H9 (cell line): ENCODE measurements at regions not wholly inside any gene's neighbourhood (a gene's known extent, or its start where the extent isn't known, plus 50 kb on each side); places are given as distances from the start of the nearest gene placed in this dataset.

Experiments
- DNase-seq: peaks from one replicate; pipeline ENCODE4 v3.0.0-alpha.2; 2017
- H2AFZ ChIP-seq: one replicate; pipeline ENCODE4 v1.6.1; 2013; ENCODE audit warnings: mild to moderate bottlenecking, low read length, control low read depth, moderate library complexity
- H2AK5ac ChIP-seq: 2 replicates; pipeline ENCODE4 v1.6.1; 2013; ENCODE audit warnings: low read length, control low read depth, mixed read lengths; ENCODE audit not compliant: insufficient read length
- H2BK120ac ChIP-seq: one replicate; pipeline ENCODE4 v1.6.1; 2013; ENCODE audit warnings: low read depth, mild to moderate bottlenecking, low read length, control low read depth, inconsistent platforms; ENCODE audit not compliant: poor library complexity, severe bottlenecking
- H2BK12ac ChIP-seq: 2 replicates; pipeline ENCODE4 v1.6.1; 2013; ENCODE audit warnings: low read length, control low read depth, mixed read lengths, low read depth; ENCODE audit not compliant: insufficient read length
- H2BK15ac ChIP-seq: 2 replicates; pipeline ENCODE4 v1.6.1; 2013; ENCODE audit warnings: low read depth, low read length, control low read depth
- H2BK20ac ChIP-seq: one replicate; pipeline ENCODE4 v1.6.1; 2013; ENCODE audit warnings: low read depth, mild to moderate bottlenecking, low read length, control low read depth, inconsistent platforms; ENCODE audit not compliant: poor library complexity, severe bottlenecking
- H2BK5ac ChIP-seq: 2 replicates; pipeline ENCODE4 v1.6.1; 2013; ENCODE audit warnings: low read length, control low read depth, mixed read lengths; ENCODE audit not compliant: insufficient read length
- H3K14ac ChIP-seq: 2 replicates; pipeline ENCODE4 v1.6.1; 2013; ENCODE audit warnings: low read length, control low read depth; ENCODE audit not compliant: insufficient read depth
- H3K18ac ChIP-seq: 2 replicates; pipeline ENCODE4 v1.6.1; 2013; ENCODE audit warnings: low read depth, mild to moderate bottlenecking, mixed read lengths, low read length, control low read depth; ENCODE audit not compliant: insufficient read length
- H3K23ac ChIP-seq: 2 replicates; pipeline ENCODE4 v1.6.1; 2013; ENCODE audit warnings: low read length, control low read depth, mixed read lengths, low read depth; ENCODE audit not compliant: insufficient read length
- H3K23me2 ChIP-seq: 2 replicates; pipeline ENCODE4 v1.6.1; 2013; ENCODE audit warnings: low read depth, mild to moderate bottlenecking, mixed read lengths, low read length, control low read depth; ENCODE audit not compliant: insufficient read length, poor library complexity, severe bottlenecking
- H3K27ac ChIP-seq: 2 replicates; pipeline ENCODE4 v1.5.1; 2013; ENCODE audit warnings: low read length, control low read depth, mixed read lengths, low read depth; ENCODE audit not compliant: insufficient read length
- H3K27me3 ChIP-seq: 2 replicates; pipeline ENCODE4 v1.6.1; 2013; ENCODE audit warnings: low read length, control low read depth, inconsistent platforms; ENCODE audit not compliant: insufficient read depth
- H3K4ac ChIP-seq: 2 replicates; pipeline ENCODE4 v1.6.1; 2013; ENCODE audit warnings: low read depth, mild to moderate bottlenecking, control low read depth, inconsistent platforms, low read length, moderate library complexity
- H3K4me1 ChIP-seq: 2 replicates; pipeline ENCODE4 v1.6.1; 2013; ENCODE audit warnings: low read length, control low read depth, inconsistent platforms; ENCODE audit not compliant: insufficient read depth
- H3K4me2 ChIP-seq: 2 replicates; pipeline ENCODE4 v1.6.1; 2013; ENCODE audit warnings: low read length, control low read depth, mixed read lengths; ENCODE audit not compliant: insufficient read length, insufficient read depth
- H3K56ac ChIP-seq: 2 replicates; pipeline ENCODE4 v1.6.1; 2013; ENCODE audit warnings: low read depth, mild to moderate bottlenecking, mixed read lengths, low read length, control low read depth; ENCODE audit not compliant: insufficient read length
- H3K79me1 ChIP-seq: 2 replicates; pipeline ENCODE4 v1.6.1; 2013; ENCODE audit warnings: low read depth, mild to moderate bottlenecking, moderate library complexity, low read length, control low read depth, inconsistent platforms; ENCODE audit not compliant: insufficient read depth, poor library complexity, severe bottlenecking
- H3K79me2 ChIP-seq: 2 replicates; pipeline ENCODE4 v1.6.1; 2013; ENCODE audit warnings: low read length, control low read depth, inconsistent platforms; ENCODE audit not compliant: insufficient read depth
- H3K9ac ChIP-seq: 2 replicates; pipeline ENCODE4 v1.6.1; 2013; ENCODE audit warnings: low read length, control low read depth, mixed read lengths; ENCODE audit not compliant: insufficient read length; ENCODE audit errors: extremely low read depth
- H3K9me3 ChIP-seq: one replicate; pipeline ENCODE4 v1.6.1; 2013; ENCODE audit warnings: low read depth, low read length, inconsistent platforms; ENCODE audit not compliant: control insufficient read depth
- H3T11ph ChIP-seq: one replicate; pipeline ENCODE4 v1.6.1; 2013; ENCODE audit warnings: mild to moderate bottlenecking, low read length, control low read depth, inconsistent platforms
- H4K20me1 ChIP-seq: one replicate; pipeline ENCODE4 v1.6.1; 2013; ENCODE audit not compliant: control insufficient read depth, insufficient read length, insufficient read depth
- H4K5ac ChIP-seq: 2 replicates; pipeline ENCODE4 v1.6.1; 2013; ENCODE audit warnings: low read depth, mild to moderate bottlenecking, mixed read lengths, low read length, control low read depth; ENCODE audit not compliant: insufficient read length
- H4K8ac ChIP-seq: replicated peaks from 2 replicates; pipeline ENCODE4 v1.6.1; 2013; ENCODE audit warnings: low read length, control low read depth, mixed read lengths, low read depth; ENCODE audit not compliant: insufficient read length
- H4K91ac ChIP-seq: 2 replicates; pipeline ENCODE4 v1.6.1; 2013; ENCODE audit warnings: low read depth, mild to moderate bottlenecking, moderate library complexity, mixed read lengths, low read length, control low read depth; ENCODE audit not compliant: insufficient read length
- H3K27ac Mint-ChIP-seq, 3 experiments: 2 replicates in 2 of 3; 3 replicates in 1 of 3; pipeline ENCODE4 v1.8.0; 2020 to 2021; ENCODE audit warnings: mixed read lengths in 3 of 3, mild to moderate bottlenecking in 1 of 3, moderate library complexity in 1 of 3
- H3K27me3 Mint-ChIP-seq: 2 replicates; pipeline ENCODE4 v1.8.0; 2021; ENCODE audit warnings: low read depth, mild to moderate bottlenecking, moderate library complexity, mixed read lengths
- H3K36me3 Mint-ChIP-seq, 3 experiments: 2 replicates in 2 of 3; 3 replicates in 1 of 3; pipeline ENCODE4 v1.8.0; 2020 to 2021; ENCODE audit warnings: low read depth in 3 of 3, mixed read lengths in 3 of 3; ENCODE audit not compliant: insufficient read depth in 1 of 3
- H3K4me1 Mint-ChIP-seq, 2 experiments: 2 replicates each; pipeline ENCODE4 v1.8.0; 2020; ENCODE audit warnings: mixed read lengths in 2 of 2
- H3K4me3 Mint-ChIP-seq, 2 experiments: 2 replicates in 1 of 2; 3 replicates in 1 of 2; pipeline ENCODE4 v1.8.0; 2020 to 2021; ENCODE audit warnings: mild to moderate bottlenecking in 2 of 2, mixed read lengths in 2 of 2, moderate library complexity in 1 of 2
- H3K9me3 Mint-ChIP-seq, 2 experiments: 2 replicates in 1 of 2; 3 replicates in 1 of 2; pipeline ENCODE4 v1.8.0; 2020; ENCODE audit warnings: mild to moderate bottlenecking in 2 of 2, mixed read lengths in 2 of 2, moderate library complexity in 1 of 2
- WGBS: extraction: QIAGEN DNeasy Blood & Tissue Kit; methylation state at CpG from one replicate; pipeline ENCODE4 v1.1.7; 2013; ENCODE audit warnings: missing lambda C conversion rate, low lambda C conversion rate, mixed read lengths; ENCODE audit not compliant: insufficient read length; ENCODE audit errors: extremely low coverage; 5-methylcytosine and 5-hydroxymethylcytosine counted together
- TF ChIP-seq, protein P1 (sequence below): fragments of 200-600 bp; sonication (generic); conservative IDR thresholded peaks from 3 replicates; pipeline ENCODE4 v1.8.0; 2021; ENCODE audit warnings: antibody characterized with exemption, mild to moderate bottlenecking

GRCh38 chr16:72715267-72715666, 332.7 kb downstream of the ZFHX3 start:
- no peaks in the 10 kb centered on the region for H3K27me3 Mint-ChIP-seq
- Histone ChIP-seq H3K18ac (no peak overlapping the region), H3K79me1 (no peaks in the 10 kb centered on the region), H2BK120ac (no peak overlapping the region), H2BK5ac (no peak overlapping the region), H3K27ac (no peak overlapping the region), H3K56ac (no peak overlapping the region), H3K4me1 (no peaks in the 10 kb centered on the region; the same call in 1 of the 2 replicates), H3K23me2 (no peaks in the 10 kb centered on the region), H3K14ac (no peak overlapping the region), H3T11ph (no peak overlapping the region), H3K79me2 (no peaks in the 10 kb centered on the region), H4K5ac (no peak overlapping the region), H2BK20ac (no peak overlapping the region), H2AFZ (no peak overlapping the region), H3K9ac (no peak overlapping the region), H2BK15ac (no peak overlapping the region), H2BK12ac (no peak overlapping the region), H3K4me2 (no peak overlapping the region), H2AK5ac (no peak overlapping the region), H3K27me3 (no peaks in the 10 kb centered on the region), H4K8ac (no peak overlapping the region), H3K9me3 (no peaks in the 10 kb centered on the region), H3K23ac (no peak overlapping the region), H3K4ac (no peak overlapping the region), H4K91ac (no peak overlapping the region), H4K20me1 (no peaks in the 10 kb centered on the region)
- peaks cover 4% of the 10 kb centered on the region in 2 experiments for H3K4me1 Mint-ChIP-seq
- no peak for DNase-seq
- no CpG with 5 or more reads among the region's 1 CpG for WGBS
- no peak overlapping the region for H3K4me3 Mint-ChIP-seq
- peaks cover 9 to 29% (median 21%) of the 10 kb centered on the region in 3 experiments for H3K36me3 Mint-ChIP-seq
- no peak overlapping the region for H3K27ac Mint-ChIP-seq
- H3K9me3 Mint-ChIP-seq: peaks cover 18 to 21% of the 10 kb centered on the region in 2 experiments
- TF ChIP-seq, protein P1, sequence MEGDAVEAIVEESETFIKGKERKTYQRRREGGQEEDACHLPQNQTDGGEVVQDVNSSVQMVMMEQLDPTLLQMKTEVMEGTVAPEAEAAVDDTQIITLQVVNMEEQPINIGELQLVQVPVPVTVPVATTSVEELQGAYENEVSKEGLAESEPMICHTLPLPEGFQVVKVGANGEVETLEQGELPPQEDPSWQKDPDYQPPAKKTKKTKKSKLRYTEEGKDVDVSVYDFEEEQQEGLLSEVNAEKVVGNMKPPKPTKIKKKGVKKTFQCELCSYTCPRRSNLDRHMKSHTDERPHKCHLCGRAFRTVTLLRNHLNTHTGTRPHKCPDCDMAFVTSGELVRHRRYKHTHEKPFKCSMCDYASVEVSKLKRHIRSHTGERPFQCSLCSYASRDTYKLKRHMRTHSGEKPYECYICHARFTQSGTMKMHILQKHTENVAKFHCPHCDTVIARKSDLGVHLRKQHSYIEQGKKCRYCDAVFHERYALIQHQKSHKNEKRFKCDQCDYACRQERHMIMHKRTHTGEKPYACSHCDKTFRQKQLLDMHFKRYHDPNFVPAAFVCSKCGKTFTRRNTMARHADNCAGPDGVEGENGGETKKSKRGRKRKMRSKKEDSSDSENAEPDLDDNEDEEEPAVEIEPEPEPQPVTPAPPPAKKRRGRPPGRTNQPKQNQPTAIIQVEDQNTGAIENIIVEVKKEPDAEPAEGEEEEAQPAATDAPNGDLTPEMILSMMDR: no peak
